ENCODE measurements at regions not wholly inside any gene's neighbourhood (a gene's known extent, or its start where the extent isn't known, plus 50 kb on each side); places are given as distances from the start of the nearest gene placed in this dataset.

DNA sequence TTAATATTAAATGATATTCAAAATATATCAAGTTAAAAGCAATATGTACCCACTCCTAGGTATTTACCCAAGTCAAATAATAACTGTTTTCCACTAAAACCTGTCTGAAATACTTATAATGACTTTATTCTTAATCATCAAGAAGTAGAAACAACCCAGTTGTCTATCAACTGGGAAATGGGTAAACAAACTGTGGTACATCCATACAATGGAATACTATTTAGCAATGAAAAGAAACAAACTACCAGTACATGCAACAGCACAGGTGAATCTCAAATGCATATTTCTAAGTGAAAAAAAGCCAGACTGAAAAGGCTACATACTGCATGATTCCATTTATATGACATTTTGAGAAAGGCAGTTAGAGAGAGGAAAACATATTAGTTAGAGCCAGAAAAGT, 559.9 kb downstream of the MBD2 start:
- no peak for DNase-seq
- H3K27me3 Mint-ChIP-seq (ENCODE audit: unreplicated experiment), result no peaks in the 10 kb centered on the region
- H3K27ac Mint-ChIP-seq (ENCODE audit: unreplicated experiment), result no peak overlapping the region
- no peak for TF ChIP-seq CTCF (IDR thresholded peaks at IDR 0.05; ENCODE audit: partially characterized antibody, unreplicated experiment)
- peaks cover 2% of the 10 kb centered on the region for H3K9me3 Mint-ChIP-seq (ENCODE audit: unreplicated experiment)
- peaks cover 2% of the 10 kb centered on the region for H3K4me1 Mint-ChIP-seq (ENCODE audit: low read depth, unreplicated experiment)
- H3K4me3 Mint-ChIP-seq (ENCODE audit: unreplicated experiment), result no peak overlapping the region
- peaks cover 26% of the 10 kb centered on the region for H3K36me3 Mint-ChIP-seq (ENCODE audit: unreplicated experiment)

DNA sequence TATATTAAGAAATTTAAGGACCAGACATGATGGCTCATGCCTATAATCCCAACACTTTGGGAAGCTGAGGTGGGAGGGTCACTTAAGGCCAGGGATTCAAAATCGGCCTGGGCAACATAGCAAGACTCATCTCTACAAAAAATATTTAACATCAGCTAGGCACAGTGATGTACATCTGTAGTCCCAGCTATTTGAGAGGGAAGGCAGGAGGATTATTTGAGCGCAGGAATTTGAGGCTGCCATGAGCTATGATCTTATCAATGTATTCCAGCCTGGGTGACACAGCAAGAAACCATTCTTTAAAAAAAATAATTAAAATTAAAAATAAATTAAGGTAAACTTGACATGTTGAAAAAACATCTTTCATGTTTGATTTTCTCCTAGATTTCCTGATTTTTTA, 564.2 kb downstream of the MBD2 start:
- H3K4me3 Mint-ChIP-seq (ENCODE audit: unreplicated experiment), result no peak overlapping the region
- H3K27ac Mint-ChIP-seq (ENCODE audit: unreplicated experiment), result no peak overlapping the region
- H3K9me3 Mint-ChIP-seq (ENCODE audit: unreplicated experiment), result peaks cover 2% of the 10 kb centered on the region
- H3K36me3 Mint-ChIP-seq (ENCODE audit: unreplicated experiment), result peaks cover 31% of the 10 kb centered on the region
- TF ChIP-seq CTCF (IDR thresholded peaks at IDR 0.05; ENCODE audit: partially characterized antibody, unreplicated experiment), result no peak
- no peak for DNase-seq
- H3K27me3 Mint-ChIP-seq (ENCODE audit: unreplicated experiment), result peaks cover 2% of the 10 kb centered on the region
- no peaks in the 10 kb centered on the region for H3K4me1 Mint-ChIP-seq (ENCODE audit: low read depth, unreplicated experiment)

DNA sequence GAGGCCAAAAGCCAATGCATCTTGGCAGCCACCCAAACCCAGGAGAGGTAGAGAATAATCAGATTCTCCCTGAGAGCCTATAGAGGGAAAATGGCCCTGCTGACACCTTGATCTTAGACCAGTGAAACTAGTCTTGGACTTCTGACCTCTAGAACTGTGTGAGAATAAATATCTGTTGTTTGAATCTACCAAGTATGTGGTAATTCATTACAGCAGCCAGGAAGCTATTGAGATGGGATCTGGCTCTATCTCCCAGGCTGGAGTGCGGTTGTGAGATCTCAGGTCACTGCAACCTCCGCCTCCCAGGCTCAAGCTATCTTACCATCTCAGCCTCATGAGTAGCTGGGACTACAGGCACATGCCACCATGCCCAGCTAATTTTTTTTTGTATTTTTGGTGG, 567.2 kb downstream of the MBD2 start:
- Mint-ChIP-seq H3K36me3 (ENCODE audit: unreplicated experiment) (peaks cover 18% of the 10 kb centered on the region), H3K27ac (ENCODE audit: unreplicated experiment) (no peak overlapping the region), H3K9me3 (ENCODE audit: unreplicated experiment) (no peaks in the 10 kb centered on the region), H3K4me3 (ENCODE audit: unreplicated experiment) (no peak overlapping the region), H3K27me3 (ENCODE audit: unreplicated experiment) (peaks cover 2% of the 10 kb centered on the region), H3K4me1 (ENCODE audit: low read depth, unreplicated experiment) (peaks cover 1% of the 10 kb centered on the region)
- DNase-seq, result no peak
- TF ChIP-seq CTCF (IDR thresholded peaks at IDR 0.05; ENCODE audit: partially characterized antibody, unreplicated experiment), result no peak

DNA sequence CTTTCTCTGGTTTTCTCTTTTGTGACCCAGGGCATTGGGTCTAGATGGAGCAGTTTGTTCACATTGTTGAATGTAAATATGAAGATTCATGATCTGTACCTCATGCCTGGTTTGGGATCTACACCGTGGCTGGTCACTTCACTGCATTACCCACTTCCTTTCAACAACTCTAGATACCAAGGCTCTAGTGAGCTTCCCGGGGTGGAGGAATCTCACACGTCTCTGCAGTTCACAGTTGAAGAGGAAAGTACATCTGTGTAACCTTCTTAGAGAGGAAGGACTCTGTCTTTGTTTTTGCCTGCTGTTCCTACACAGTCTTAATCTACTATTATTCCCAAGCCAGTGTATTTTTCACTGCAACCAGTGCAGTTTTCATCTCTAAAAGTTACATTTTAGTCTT, 574.8 kb downstream of the MBD2 start:
- Mint-ChIP-seq H3K9me3 (ENCODE audit: unreplicated experiment) (no peaks in the 10 kb centered on the region), H3K36me3 (ENCODE audit: unreplicated experiment) (no peaks in the 10 kb centered on the region), H3K27me3 (ENCODE audit: unreplicated experiment) (no peaks in the 10 kb centered on the region), H3K4me3 (ENCODE audit: unreplicated experiment) (no peak overlapping the region), H3K27ac (ENCODE audit: unreplicated experiment) (no peak overlapping the region), H3K4me1 (ENCODE audit: low read depth, unreplicated experiment) (peaks cover 1% of the 10 kb centered on the region)
- TF ChIP-seq CTCF (IDR thresholded peaks at IDR 0.05; ENCODE audit: partially characterized antibody, unreplicated experiment), result no peak
- no peak for DNase-seq

DNA sequence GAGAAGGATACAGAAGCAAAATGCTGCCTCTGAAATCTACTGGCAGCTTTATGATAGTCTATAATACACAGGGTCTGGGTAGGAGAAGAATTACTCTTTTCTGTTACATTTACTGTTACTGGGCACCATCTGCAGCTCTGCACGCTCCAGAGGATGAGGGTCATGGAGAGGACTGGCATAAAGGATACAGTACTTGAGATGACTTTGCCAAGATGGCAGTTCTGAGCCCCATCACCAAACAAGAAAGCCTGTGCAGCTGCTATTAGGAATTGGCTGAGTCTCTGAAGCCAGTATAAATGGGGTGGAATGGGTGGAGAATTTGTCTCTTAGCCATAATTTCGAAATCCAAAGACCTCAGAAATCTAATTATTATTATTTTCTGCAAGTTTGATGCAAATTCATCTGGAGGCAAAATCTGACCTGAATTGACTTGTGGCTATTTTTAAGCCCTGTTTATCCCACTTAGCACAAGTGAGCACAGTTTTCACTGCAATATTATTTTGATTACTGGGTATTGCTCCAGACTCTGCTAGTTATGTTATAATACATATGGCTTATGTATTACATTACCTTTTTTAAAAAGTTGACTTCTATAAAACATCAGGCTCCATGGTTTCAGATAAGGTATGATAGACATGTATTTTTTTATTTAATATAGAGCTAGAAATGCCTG, 579.5 kb downstream of the MBD2 start:
- Mint-ChIP-seq H3K36me3 (ENCODE audit: unreplicated experiment) (peaks cover 4% of the 10 kb centered on the region), H3K27me3 (ENCODE audit: unreplicated experiment) (no peaks in the 10 kb centered on the region), H3K9me3 (ENCODE audit: unreplicated experiment) (peaks cover 2% of the 10 kb centered on the region), H3K27ac (ENCODE audit: unreplicated experiment) (no peak overlapping the region), H3K4me1 (ENCODE audit: low read depth, unreplicated experiment) (no peaks in the 10 kb centered on the region), H3K4me3 (ENCODE audit: unreplicated experiment) (no peak overlapping the region)
- no peak for DNase-seq
- TF ChIP-seq CTCF (IDR thresholded peaks at IDR 0.05; ENCODE audit: partially characterized antibody, unreplicated experiment), result no peak

All from glutamatergic neuron (in vitro differentiated cells).